ENCODE measurements at regions not wholly inside any gene's neighbourhood (a gene's known extent, or its start where the extent isn't known, plus 50 kb on each side); places are given as distances from the start of the nearest gene placed in this dataset.

DNA sequence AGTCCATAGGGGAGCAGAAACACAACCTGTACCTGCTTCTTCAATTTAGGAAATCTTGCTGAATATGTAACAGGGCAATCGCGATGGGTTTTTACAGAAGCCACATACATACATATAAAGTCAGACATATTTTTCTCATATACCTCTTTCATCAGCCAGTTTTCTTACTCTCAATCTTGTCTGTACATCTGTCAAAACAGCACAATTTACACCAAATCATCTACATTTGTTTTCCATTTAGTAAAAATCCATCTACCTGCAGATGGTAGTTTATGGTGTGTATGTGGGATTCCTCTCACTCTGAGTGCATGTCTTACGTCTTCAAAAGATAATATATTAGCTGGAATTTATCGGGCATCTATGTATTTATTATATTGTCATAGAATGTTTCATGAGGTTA is 208.7 kb downstream of the ZPLD1 start:
- Histone ChIP-seq H4K8ac (ENCODE audit: extremely low read depth, insufficient read depth, low read length) (no peak overlapping the region), H3K79me2 (ENCODE audit: control insufficient read depth in 1 of 2, insufficient read depth in 2 of 2, low read length in 2 of 2) (no peaks in the 10 kb centered on the region), H2BK120ac (replicated peaks; ENCODE audit: low read depth, low read length) (no peak overlapping the region), H2BK20ac (ENCODE audit: low read length) (no peak overlapping the region), H3K18ac (ENCODE audit: extremely low read depth, low read length) (no peak overlapping the region), H3K27me3 (replicated peaks in 1 of 4; ENCODE audit: control insufficient read depth in 3 of 4, extremely low read depth in 1 of 4, insufficient read depth in 3 of 4, low read length in 3 of 4) (peaks cover 0 to 1% (median 0%) of the 10 kb centered on the region in 4 experiments; a peak in 1 of 7 replicates), H3K9me3 (ENCODE audit: insufficient read depth in 2 of 2, low read depth in 1 of 2, low read length in 1 of 2) (no peaks in the 10 kb centered on the region), H3K14ac (ENCODE audit: insufficient read length) (no peak overlapping the region), H3K27ac (ENCODE audit: low read depth, low read length) (no peak overlapping the region), H3K36me3 (ENCODE audit: control insufficient read depth in 2 of 4, insufficient read depth in 4 of 4, low read length in 3 of 4) (no peaks in the 10 kb centered on the region), H2AFZ (ENCODE audit: low read length) (no peak overlapping the region), H3K4ac (replicated peaks; ENCODE audit: insufficient read length, low read depth, low read length) (no peak overlapping the region), H3K4me2 (ENCODE audit: insufficient read depth in 1 of 2, low read depth in 2 of 2, low read length in 2 of 2) (no peak overlapping the region), H4K91ac (replicated peaks; ENCODE audit: insufficient read length, low read length) (no peak overlapping the region), H2AK5ac (ENCODE audit: low read depth, low read length) (no peak overlapping the region), H3K79me1 (ENCODE audit: low read depth, low read length) (no peaks in the 10 kb centered on the region), H3K56ac (replicated peaks; ENCODE audit: insufficient read length, low read depth, low read length) (no peak overlapping the region), H3K9ac (replicated peaks in 1 of 4; ENCODE audit: extremely low read depth in 1 of 4, low read depth in 3 of 4, low read length in 3 of 4) (no peak overlapping the region), H2BK12ac (ENCODE audit: low read depth, low read length) (no peak overlapping the region), H2BK5ac (ENCODE audit: low read depth, low read length) (no peak overlapping the region), H4K5ac (ENCODE audit: insufficient read length, low read depth, low read length) (no peak overlapping the region), H3K23me2 (ENCODE audit: low read depth, low read length) (no peaks in the 10 kb centered on the region; the same call in 1 of the 2 replicates), H3K4me1 (replicated peaks in 1 of 4; ENCODE audit: control insufficient read depth in 3 of 4, insufficient read depth in 4 of 4, low read length in 3 of 4) (no peaks in the 10 kb centered on the region), H3K4me3 (ENCODE audit: extremely low read depth in 1 of 4, insufficient read depth in 2 of 4, low read depth in 3 of 4, low read length in 4 of 4) (no peak overlapping the region), H3K23ac (ENCODE audit: insufficient read length) (no peak overlapping the region), H2BK15ac (ENCODE audit: low read length) (no peak overlapping the region), H4K20me1 (replicated peaks in 1 of 2; ENCODE audit: control insufficient read depth in 1 of 2, insufficient read depth in 2 of 2, low read length in 2 of 2) (no peaks in the 10 kb centered on the region)
- ChIA-PET CTCF (ENCODE audit: partially characterized antibody) (interaction anchor here (1.2 kb wide), 1 partner anchor 114 kb away, joined by 3 read pairs; no protein-coding TSS in a partner anchor), POLR2A (ENCODE audit: partially characterized antibody) (no interaction called here)
- FAIRE-seq: no peak
- 89% methylated on average over 4 of the region's 4 CpGs; no CpG with 5 or more reads in 1 of the 2 experiments for WGBS, 2 experiments (ENCODE audit: extremely low coverage in 1 of 2, insufficient coverage in 1 of 2, insufficient read length in 1 of 2, insufficient replicate concordance in 2 of 2, low coverage in 1 of 2, low lambda C conversion rate in 2 of 2, missing lambda C conversion rate in 1 of 2)
- DNase-seq (ENCODE audit: low read depth in 1 of 2, low spot score in 2 of 2): no peak
- no peak for TF ChIP-seq SAP30 (IDR thresholded peaks at IDR 0.05; ENCODE audit: insufficient read depth, insufficient replicate concordance, low read length)
- no peak for TF ChIP-seq YY1 (IDR thresholded peaks at IDR 0.05; ENCODE audit: low read depth, low read length)
- TF ChIP-seq, protein P1, sequence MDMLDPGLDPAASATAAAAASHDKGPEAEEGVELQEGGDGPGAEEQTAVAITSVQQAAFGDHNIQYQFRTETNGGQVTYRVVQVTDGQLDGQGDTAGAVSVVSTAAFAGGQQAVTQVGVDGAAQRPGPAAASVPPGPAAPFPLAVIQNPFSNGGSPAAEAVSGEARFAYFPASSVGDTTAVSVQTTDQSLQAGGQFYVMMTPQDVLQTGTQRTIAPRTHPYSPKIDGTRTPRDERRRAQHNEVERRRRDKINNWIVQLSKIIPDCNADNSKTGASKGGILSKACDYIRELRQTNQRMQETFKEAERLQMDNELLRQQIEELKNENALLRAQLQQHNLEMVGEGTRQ (IDR thresholded peaks at IDR 0.05; ENCODE audit: low read length): no peak
- TF ChIP-seq CBX8 (IDR thresholded peaks at IDR 0.05; ENCODE audit: borderline replicate concordance, low read depth, low read length): no peak
- TF ChIP-seq ZNF274 (IDR thresholded peaks at IDR 0.05; ENCODE audit: borderline replicate concordance, extremely low read depth, low read length): no peak
- no peak for TF ChIP-seq PHF8 (conservative IDR thresholded peaks at IDR 0.05; ENCODE audit: low read depth, low read length)
